HFF-Myc (cell line): ENCODE measurements at regions not wholly inside any gene's neighbourhood (a gene's known extent, or its start where the extent isn't known, plus 50 kb on each side); places are given as distances from the start of the nearest gene placed in this dataset.
"Not testable (repeated sequence)": the region's sequence is repeated elsewhere in the genome, so short reads cannot be mapped to it uniquely, and the experiment has no call there.

Experiments used
- DNase-seq: peaks from one replicate; pipeline ENCODE4 v3.0.0-alpha.2; 2011; ENCODE audit warnings: low read depth; ENCODE audit errors: extremely low read depth
- H3K4me3 ChIP-seq: replicated peaks from 2 replicates; pipeline ENCODE4 v1.5.1; 2011; ENCODE audit warnings: low read depth, mild to moderate bottlenecking, control low read depth, low read length
- CTCF ChIP-seq: IDR thresholded peaks from 2 replicates; pipeline ENCODE4 v1.5.1; 2012; ENCODE audit warnings: mild to moderate bottlenecking, low read depth, low read length, control low read depth; ENCODE audit errors: missing control alignments

GRCh38 chr12:94012071-94012470 lies 136.3 kb upstream of the PLXNC1 start:
- no peak for DNase-seq
- no peak overlapping the region for H3K4me3 ChIP-seq
- TF ChIP-seq CTCF: no peak

- no peak overlapping the region for H3K4me3 ChIP-seq
- no peak for TF ChIP-seq CTCF
- DNase-seq: no peak
Measured at GRCh38 chr12:94012590-94012989, 135.8 kb upstream of the PLXNC1 start.

GRCh38 chr12:94017247-94017646 lies 131.1 kb upstream of the PLXNC1 start:
- not testable (repeated sequence) for DNase-seq, H3K4me3 ChIP-seq

- DNase-seq: no peak
- no peak overlapping the region for H3K4me3 ChIP-seq
- TF ChIP-seq CTCF: no peak
Measured at GRCh38 chr12:94020335-94020734, 128.0 kb upstream of the PLXNC1 start.

- TF ChIP-seq CTCF: no peak
Measured at GRCh38 chr12:94023879-94024278, 124.5 kb upstream of the PLXNC1 start.

GRCh38 chr12:94025068-94025467 lies 123.3 kb upstream of the PLXNC1 start:
- no peak for DNase-seq
- H3K4me3 ChIP-seq: no peak overlapping the region
- TF ChIP-seq CTCF: no peak

More at GRCh38 chr12:94023879-94024278, 124.5 kb upstream of the PLXNC1 start:
- no peak overlapping the region for H3K4me3 ChIP-seq
- DNase-seq: no peak

GRCh38 chr12:94025756-94026155 lies 122.6 kb upstream of the PLXNC1 start:
- no peak for DNase-seq
- H3K4me3 ChIP-seq: no peak overlapping the region
- TF ChIP-seq CTCF: no peak
